HG03066 (cell line): ENCODE measurements at regions not wholly inside any gene's neighbourhood (a gene's known extent, or its start where the extent isn't known, plus 50 kb on each side); places are given as distances from the start of the nearest gene placed in this dataset.
"Not testable (repeated sequence)": the region's sequence is repeated elsewhere in the genome, so short reads cannot be mapped to it uniquely, and the experiment has no call there.

Experiments
- ATAC-seq: cut with Tn5 transposase; IDR thresholded peaks from one replicate; pipeline ENCODE4 v1.9.1; 2021; ENCODE audit warnings: low read depth; ENCODE audit not compliant: unreplicated experiment

DNA sequence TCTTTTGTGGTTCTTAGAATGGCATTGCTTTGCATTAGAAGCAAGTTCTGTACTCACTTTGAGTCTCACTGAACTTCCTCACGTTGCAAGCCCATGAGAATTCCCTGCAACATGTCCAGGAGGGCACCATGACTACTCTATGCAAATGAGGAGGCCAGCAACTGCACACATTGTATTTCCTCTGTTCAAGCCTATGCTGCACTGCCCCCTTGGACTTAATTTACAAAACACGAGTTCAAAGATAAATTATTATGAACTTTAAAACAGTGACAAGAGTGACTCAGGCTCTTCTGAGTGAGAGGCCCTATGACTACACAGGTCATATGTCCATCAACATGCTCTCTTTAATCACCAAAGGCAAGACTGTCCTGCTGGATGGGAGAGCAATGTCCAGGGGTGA is 484.2 kb upstream of the ATP11B start:
- no peak for ATAC-seq

DNA sequence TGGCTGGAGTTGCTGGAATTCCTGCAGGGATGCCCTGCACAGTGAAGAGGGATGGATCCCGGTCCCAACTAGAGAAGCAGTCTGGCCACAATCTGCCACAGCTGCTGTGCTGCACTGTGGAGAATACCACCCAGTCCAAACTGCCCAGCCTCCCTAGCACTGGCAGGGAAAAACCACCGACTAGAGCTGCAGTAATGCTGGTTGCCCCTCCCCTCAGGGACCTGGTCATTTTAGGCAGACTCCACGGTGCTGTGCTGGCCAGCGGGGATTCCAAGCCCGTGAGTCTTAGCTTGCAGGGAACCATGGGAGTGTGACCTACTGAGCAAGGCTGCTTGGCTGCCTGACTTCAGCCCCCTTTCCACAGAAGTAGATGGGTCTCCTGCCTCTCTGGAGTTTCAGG is 478.0 kb upstream of the ATP11B start:
- no peak for ATAC-seq

DNA sequence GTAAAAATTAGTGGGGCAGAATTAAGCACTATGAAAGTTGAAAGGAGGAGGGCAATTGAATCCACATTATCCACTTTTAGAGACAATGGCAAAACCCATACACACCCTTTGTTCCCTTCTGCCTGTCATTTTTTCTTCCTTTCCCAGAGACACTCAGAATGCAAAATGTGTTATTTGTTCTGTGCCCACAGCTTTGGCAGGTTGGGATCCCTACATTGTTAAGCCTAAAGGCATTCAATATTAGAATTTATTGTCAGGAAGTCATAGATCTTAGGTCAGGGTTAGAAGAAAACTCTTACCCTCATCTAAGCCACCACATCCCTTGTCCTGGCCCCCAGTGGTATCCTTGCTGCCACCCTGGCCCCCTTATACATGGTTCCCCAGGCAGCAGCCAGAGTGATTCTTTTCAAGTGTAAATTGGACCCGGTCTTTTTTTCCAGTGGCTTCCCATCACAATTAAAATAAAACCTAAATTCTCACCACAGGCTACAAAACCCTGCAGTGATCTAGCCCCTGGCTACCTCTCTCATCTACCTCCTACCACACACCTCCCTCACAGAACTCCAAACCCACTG is 470.1 kb upstream of the ATP11B start:
- ATAC-seq = no peak

DNA sequence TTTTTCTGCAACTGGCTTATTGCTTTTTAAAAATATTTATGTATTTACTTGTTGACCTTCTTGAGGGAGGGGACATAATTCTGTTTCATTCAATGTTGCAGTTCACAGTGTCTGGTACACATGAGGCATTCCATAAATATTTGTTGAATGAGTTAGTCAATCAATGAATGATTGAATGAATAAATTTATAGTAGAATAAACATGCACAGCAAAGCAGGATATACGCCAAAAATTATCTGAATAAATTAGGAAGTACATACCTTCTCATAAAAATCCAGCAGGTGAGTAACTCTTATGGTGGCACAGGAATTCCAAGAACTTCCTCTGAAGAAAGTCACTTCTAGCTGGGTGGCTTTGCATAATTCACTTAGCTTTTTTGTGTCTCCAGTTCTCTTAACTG is 469.4 kb upstream of the ATP11B start:
- no peak for ATAC-seq

DNA sequence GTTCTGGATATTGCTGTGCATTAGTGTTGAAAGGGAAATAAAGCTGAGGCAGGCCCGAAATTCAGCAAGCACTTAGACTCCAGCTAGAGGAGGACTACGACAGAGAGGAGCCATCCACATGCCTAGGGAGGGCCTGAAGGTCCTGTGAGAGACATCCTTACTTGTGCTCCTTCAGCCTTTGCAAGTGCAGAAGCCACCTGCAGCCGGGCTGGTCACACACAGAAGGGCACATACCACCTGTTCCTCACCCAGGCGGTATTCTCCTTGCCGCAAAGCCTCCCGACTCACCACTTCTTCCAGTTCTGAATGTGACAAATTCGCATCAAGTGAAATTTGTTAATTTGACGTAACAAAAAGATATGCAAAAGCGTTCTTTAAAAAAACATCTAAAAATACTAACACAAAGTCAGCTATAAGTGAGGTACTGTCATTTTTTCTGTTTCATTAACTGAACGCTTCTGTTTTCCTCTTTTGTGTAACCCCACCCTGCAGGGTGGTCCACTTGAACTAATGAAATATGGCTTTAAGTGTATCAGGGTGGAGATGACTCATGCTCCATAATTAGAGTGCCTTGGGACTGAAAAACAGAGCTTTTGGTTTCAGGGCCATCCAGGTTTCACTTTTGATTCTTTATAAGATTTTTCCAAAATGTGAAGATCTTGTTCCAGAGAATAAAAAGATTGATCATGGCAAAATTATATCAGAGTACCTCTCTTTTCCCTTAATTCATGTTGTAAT is 467.9 kb upstream of the ATP11B start:
- no peak for ATAC-seq

DNA sequence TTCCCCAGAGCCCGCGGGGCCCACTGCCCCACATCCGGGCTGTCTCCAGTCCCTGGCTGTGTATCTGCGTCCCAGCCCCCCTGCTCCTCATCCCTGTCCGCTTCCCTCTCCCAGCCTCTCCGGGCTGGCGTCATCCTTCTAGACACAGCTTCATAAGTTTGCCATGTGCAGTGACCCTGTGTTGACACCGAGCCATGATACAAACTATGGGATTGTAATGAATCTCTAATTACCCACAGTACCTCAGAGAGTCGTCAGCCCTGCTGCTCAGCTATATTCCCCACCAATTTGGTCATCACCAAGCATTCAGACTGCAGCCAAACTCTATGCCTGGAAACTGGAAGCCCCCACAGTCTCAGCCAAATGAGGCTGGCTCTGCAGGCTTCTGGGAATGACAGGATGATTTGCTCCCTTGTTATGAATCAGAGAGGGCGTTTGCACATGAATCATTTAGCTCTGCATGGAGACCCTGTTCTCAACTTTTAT is 466.1 kb upstream of the ATP11B start:
- no peak for ATAC-seq

DNA sequence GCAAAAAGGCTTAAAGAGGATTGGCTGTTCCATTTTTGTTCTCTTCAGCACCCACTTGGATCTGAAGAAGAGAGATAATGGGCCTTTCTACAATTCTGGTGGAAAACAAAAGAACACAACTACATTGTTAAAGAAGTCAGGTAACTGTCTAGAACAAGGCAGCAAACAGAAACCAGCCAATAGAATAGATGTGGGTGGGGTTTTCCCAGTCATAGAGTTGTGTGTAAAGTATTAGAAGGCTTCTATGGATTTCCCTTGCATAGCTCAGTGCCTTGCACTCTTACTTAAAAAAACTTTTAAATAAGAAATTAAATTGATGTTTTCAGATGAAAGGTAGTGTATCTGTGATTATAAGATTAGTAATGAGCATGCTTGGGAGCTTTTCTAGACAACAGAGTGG is 462.7 kb upstream of the ATP11B start:
- no peak for ATAC-seq

DNA sequence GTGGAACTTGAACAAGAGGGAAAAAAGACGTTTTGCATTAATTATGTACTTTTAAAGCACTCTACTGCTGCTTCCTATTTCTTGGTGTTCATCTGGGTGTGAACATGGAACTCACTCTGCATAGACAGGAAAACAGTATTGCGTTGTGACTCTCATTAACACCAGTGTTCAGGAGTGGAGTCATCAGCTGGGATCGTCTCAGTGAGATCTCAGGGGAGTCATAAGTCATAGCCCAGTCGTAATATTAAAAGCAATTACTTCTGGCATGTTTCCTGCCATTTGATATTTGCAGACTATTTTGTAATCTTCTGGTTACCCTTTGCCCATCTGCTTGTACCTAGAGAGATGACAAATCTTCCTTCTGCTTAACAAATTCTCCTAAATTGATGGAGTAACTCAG is 462.0 kb upstream of the ATP11B start:
- ATAC-seq = no peak

DNA sequence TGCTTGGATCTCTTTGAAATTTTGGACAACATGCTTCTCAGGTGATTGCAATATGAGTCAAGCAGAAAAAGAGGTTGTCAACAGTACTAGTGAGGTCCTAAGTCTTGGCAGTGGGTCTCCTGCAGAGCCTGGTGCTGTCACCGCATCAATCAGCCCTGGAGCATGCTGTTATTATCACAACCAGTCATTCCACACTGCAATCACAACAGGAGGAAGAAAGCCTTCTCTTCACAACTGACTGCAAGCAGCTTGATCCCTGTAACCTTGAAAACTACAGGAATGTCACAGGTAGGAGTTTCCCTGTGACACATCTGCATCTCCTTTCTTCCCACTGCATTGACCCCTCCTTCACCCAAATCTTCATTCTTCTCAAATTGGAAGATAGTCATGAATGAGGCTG is 451.1 kb upstream of the ATP11B start:
- ATAC-seq = no peak

DNA sequence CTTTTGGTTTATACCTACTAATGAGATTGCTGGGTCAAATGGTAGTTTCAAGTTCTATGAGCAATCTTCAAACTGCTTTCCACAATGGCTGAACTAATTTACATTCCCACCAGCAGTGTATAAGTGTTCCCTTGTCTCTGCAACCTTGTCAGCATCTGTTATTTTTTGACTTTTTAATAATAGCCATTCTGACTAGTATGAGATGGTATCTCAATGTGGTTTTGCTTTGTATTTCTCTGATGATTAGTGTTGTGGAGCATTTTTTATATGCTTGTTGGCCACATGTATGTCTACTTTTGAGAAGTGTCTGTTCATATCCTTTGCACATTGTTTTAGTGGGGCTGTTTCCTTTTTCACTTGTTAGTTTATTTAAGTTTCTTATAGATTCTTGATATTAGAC is 449.3 kb upstream of the ATP11B start:
- ATAC-seq = not testable (repeated sequence)

DNA sequence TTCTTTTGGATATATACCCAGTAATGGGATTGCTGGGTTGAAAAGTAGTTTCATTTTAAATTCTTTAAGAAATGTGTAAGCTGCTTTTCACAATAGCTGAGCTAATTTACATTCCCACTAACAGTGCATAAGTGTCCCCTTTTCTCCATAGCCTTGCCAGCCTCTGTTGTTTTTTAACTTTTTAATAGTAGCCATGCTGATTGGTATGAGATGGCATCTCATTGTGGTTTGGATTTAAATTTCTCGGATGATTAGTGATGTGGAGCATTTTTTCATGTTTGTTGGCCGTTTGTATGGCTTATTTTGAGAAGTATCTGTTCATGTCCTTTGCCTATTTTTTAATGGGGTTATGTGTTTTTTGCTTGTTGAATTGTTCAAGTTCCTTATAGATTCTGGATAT is 444.3 kb upstream of the ATP11B start:
- ATAC-seq = no peak

DNA sequence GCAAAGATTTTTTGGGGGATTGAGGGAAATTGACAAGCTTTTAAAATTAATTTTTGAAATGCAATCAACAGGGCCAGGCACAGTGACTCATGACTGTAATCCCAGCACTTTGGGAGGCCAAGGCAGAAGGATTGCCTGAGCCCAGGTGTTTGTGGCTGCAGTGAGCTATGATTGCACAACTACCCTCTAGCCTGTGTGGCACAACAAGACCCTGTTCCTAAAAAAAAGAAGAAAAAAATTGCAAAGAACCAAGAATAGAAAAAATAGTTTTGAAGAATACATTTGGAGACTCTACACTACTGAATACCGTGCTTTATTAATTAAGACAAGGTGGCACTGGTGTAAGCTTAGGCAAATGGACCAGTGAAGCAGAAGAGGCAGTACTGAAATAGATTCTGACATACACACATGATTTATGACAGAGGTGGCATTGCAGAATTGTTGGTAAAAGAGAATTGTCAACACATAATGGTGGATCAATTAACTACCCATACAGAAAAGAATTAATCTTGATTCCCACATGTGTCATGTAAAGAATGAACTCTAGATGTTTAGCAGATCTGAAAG is 443.3 kb upstream of the ATP11B start:
- no peak for ATAC-seq

DNA sequence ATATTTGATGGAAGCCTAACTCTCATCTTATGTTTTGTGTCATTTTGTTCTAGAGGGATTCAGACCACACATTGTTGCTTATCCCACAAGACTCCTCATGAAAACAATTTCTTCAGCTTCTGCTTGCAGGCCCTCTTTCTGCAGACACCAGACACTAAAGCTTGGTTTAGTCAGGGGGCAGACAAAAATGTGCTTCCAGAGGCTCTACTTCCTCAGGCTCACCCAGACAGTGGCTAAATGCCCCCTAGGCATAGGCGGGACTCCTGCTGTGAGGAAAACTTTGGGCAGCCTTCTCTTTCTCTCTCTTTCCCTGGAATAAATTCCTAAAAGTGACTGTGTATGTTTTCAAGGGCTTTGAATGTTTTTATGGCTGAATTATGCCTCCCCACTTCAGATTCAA is 435.4 kb upstream of the ATP11B start:
- ATAC-seq = no peak

DNA sequence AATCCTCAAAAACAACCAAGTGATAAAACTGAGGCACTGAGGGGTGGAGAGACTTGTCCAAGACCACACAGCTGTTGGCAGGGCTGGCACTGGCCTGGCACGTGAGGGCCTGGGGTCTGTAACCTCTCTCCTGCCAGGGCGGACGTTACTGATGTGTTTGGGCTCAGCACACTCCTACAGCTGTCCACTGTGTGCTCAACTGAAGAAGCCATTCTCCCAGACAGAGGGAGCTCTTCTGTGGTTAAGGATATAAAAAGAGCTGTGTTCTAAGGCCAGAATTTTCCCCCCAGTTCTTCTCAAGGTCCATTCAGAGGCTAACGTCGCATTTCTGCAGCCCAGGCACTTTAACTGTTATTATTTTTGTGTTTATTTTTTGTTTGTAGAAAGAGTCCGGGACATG is 429.0 kb upstream of the ATP11B start:
- no peak for ATAC-seq

DNA sequence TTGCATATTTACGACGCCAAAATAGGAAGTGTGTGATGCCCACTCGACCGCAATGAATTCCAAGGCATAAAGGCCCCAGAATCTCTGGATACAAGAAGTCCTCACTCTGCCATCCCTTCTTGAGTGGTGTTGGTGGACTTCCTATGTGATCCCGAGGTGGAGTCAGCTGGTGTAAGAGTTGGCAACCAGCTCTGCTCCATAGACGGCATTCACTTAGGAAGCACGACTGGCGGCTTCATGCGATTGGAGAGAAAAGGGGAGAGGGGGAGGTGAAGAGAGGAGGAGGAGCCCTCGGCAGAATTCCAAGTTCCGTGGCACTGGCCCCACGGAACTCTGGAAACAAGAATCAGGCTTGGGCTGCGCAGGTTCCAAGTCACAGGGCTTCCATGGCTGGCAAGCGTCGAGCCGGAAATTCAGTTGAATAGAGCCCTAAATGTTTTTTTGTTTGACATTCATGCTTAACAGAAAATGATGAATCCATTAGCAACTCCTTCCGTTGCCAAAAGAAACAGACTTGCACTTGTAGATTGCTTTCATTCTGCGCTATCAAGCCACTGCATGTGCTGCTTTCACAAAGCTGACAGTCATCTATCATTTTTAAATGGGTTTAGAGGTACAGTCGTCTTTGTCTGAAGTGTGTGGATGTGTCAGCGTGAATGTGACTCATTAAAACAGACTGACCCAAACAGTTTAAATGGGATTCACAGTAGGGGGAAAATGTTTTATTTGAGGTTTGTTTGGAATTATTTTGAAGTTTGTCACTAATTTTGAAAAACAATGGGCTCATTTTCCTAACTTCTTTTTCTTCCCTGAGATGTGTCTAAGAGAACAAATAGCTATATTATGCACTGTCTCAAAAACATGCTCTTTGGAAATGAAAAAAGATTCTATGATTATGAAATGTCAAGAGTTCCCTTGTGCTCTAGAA is 428.3 kb upstream of the ATP11B start:
- no peak for ATAC-seq

DNA sequence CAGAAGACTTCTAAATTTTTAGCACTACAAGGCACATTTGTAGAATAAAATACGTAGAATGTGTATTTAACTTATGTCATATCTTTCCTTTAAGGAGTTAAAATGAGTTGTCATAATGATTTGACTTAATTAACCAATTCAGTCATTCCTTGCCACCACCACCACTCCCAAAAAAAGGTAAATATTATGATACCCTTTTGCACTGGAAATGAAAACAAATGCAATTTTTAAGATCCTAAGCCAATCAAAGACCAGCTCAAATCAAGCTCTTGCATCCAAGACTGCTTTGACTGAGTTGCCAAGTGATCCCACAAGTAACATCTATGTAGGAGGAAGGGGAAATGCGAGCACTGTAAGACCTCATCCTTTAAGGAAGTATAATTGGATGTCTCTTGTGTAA is 426.6 kb upstream of the ATP11B start:
- no peak for ATAC-seq

DNA sequence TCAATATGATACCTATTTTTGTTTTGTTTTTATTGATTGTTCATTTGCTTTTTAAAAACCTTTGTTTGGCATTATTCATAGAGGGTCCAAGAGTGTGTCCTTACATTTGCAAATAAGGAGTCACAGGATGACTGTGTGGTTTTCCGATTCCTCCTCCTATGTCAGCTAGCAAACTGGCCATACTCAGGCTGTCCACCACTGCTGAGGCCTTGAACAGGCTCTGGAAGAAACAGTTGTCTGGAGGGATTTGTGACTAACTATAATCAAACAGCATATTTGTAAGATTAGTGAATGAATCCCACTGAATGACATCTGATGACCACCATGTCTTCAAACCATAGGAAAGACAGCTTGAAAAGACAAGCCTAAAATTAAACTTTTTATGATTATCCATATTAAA is 423.4 kb upstream of the ATP11B start:
- ATAC-seq = no peak

DNA sequence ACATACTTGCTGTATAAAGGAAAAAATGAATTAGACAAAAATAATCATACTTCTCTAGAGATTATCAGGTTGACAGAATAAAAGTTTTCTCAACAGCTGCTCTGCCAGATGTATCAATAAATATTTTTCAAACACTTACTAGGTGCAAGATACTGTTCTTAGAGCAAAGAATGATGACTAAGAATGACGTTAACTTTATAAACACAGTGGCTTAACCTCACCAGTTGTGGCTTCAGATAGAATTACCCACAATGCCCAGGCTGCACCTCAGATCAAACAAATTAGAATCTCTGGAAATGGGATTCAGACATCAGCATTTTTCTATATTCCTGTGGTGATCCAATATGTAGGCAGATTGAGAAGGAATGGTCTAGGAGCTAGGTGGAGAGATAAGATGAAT is 422.4 kb upstream of the ATP11B start:
- no peak for ATAC-seq

DNA sequence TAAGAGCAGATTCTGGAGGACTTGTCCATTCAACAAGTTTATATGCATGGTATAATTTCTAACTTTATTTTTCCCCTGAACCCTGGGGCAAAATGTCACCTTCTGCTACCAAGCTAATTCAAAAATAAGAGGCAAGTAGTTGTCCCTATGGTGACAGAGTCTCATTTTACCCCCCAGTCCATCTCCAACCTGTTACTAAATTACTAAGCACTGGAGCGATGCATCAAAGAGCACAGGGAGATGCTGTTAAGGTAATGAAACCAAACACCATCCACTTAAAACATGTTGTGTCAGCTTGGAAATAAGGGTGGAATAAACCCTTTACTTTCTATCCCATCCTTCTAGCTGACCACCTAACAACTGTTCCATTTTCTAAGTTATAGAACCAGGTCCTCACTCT is 417.4 kb upstream of the ATP11B start:
- no peak for ATAC-seq

DNA sequence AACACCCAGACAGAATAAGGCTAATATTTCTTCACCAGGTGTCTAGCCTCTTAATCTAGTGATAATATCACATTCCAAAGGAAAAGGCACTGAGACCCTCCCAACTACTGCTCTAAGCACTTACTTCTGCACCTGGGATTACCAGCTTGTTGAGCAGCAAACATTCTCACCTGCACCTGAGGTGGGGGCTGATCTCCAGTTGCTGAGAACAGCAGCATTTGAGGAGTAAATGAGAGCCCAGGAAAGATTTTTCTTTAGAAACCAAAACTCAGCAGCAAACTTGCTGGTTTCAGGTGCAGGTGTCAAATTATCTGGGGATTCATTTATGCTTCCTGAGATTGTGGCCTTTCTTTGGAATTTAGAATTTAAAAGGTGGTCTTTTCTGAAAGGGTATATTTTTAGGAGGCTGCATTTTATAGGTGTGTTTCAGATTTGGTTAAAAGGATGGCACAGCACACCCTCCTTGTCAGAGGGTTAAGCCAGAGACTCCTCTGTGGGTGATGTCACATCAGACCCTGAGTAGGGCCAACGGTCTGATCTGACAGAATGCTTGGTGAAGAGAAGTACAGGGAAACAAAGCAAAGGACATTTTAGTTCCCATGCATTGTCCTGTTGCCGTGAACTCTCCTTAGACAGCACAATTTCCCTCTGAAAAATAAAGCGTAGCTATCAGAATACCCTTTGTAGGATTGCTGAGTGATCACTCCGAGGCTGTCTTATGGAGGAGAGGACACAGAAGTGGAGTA is 411.0 kb upstream of the ATP11B start:
- ATAC-seq = no peak
